HG03139 (cell line): ENCODE measurements at regions not wholly inside any gene's neighbourhood (a gene's known extent, or its start where the extent isn't known, plus 50 kb on each side); places are given as distances from the start of the nearest gene placed in this dataset.
"Not testable (repeated sequence)": the region's sequence is repeated elsewhere in the genome, so short reads cannot be mapped to it uniquely, and the experiment has no call there.

ENCODE experiments used
- ATAC-seq: cut with Tn5 transposase; IDR thresholded peaks from one replicate; pipeline ENCODE4 v1.9.1; 2021; ENCODE audit not compliant: unreplicated experiment

GRCh38 chr11:23134627-23135026 is 274.4 kb upstream of the CCDC179 start:
- no peak for ATAC-seq

- no peak for ATAC-seq
These were observed 278.5 kb upstream of the CCDC179 start for GRCh38 chr11:23138761-23139160.

- no peak for ATAC-seq
These were observed 282.7 kb upstream of the CCDC179 start for GRCh38 chr11:23143022-23143421.

- no peak for ATAC-seq
These were observed 291.5 kb upstream of the CCDC179 start for GRCh38 chr11:23151819-23152218.

GRCh38 chr11:23155503-23155902 is 295.2 kb upstream of the CCDC179 start:
- ATAC-seq, result no peak

GRCh38 chr11:23164022-23164421 is 303.7 kb upstream of the CCDC179 start:
- no peak for ATAC-seq

- ATAC-seq, result no peak
These were observed 306.1 kb upstream of the CCDC179 start for GRCh38 chr11:23166376-23166775.

- no peak for ATAC-seq
These were observed 319.3 kb upstream of the CCDC179 start for GRCh38 chr11:23179609-23180008.

- no peak for ATAC-seq
These were observed 320.9 kb upstream of the CCDC179 start for GRCh38 chr11:23181022-23181807.

- ATAC-seq, result no peak
These were observed 332.0 kb upstream of the CCDC179 start for GRCh38 chr11:23192256-23192655.

- ATAC-seq, result no peak
These were observed 341.8 kb upstream of the CCDC179 start for GRCh38 chr11:23201936-23202522.

- ATAC-seq, result no peak
These were observed 342.3 kb upstream of the CCDC179 start for GRCh38 chr11:23202611-23203010.

GRCh38 chr11:23205156-23205871 is 345.0 kb upstream of the CCDC179 start:
- no peak for ATAC-seq

GRCh38 chr11:23206741-23207336 is 346.6 kb upstream of the CCDC179 start:
- ATAC-seq, result no peak

- no peak for ATAC-seq
These were observed 350.9 kb upstream of the CCDC179 start for GRCh38 chr11:23211221-23211620.

- no peak for ATAC-seq
These were observed 352.5 kb upstream of the CCDC179 start for GRCh38 chr11:23212807-23213206.

- no peak for ATAC-seq
These were observed 356.8 kb upstream of the CCDC179 start for GRCh38 chr11:23217072-23217471.

GRCh38 chr11:23220086-23220485 is 359.8 kb upstream of the CCDC179 start:
- ATAC-seq, result not testable (repeated sequence)

- no peak for ATAC-seq
These were observed 361.1 kb upstream of the CCDC179 start for GRCh38 chr11:23221366-23221765.

GRCh38 chr11:23226331-23227077 is 366.2 kb upstream of the CCDC179 start:
- no peak for ATAC-seq

GRCh38 chr11:23227078-23227445 is 366.8 kb upstream of the CCDC179 start:
- ATAC-seq, result no peak
